ENCODE measurements at regions not wholly inside any gene's neighbourhood (a gene's known extent, or its start where the extent isn't known, plus 50 kb on each side); places are given as distances from the start of the nearest gene placed in this dataset.

- Histone ChIP-seq H3K27me3 (ENCODE audit: control insufficient read depth in 1 of 2, insufficient read depth in 2 of 2, low read length in 2 of 2) (no peaks in the 10 kb centered on the region), H3K4me3 (ENCODE audit: low read depth in 1 of 2, low read length in 2 of 2) (no peak overlapping the region), H3K9me3 (ENCODE audit: low read length) (no peaks in the 10 kb centered on the region), H3K9ac (ENCODE audit: low read length) (no peak overlapping the region), H3K27ac (ENCODE audit: low read depth, low read length) (no peak overlapping the region), H3K4me1 (ENCODE audit: insufficient read depth, low read length) (peaks cover 12% of the 10 kb centered on the region), H3K36me3 (ENCODE audit: insufficient read depth, low read length) (no peaks in the 10 kb centered on the region)
Measured at GRCh38 chr3:102205647-102206046, 229.2 kb upstream of the ZPLD1 start.

- Histone ChIP-seq H3K9me3 (ENCODE audit: low read length) (no peaks in the 10 kb centered on the region), H3K27me3 (ENCODE audit: control insufficient read depth in 1 of 2, insufficient read depth in 2 of 2, low read length in 2 of 2) (no peaks in the 10 kb centered on the region), H3K36me3 (ENCODE audit: insufficient read depth, low read length) (no peaks in the 10 kb centered on the region), H3K4me1 (ENCODE audit: insufficient read depth, low read length) (peaks cover 12% of the 10 kb centered on the region), H3K4me3 (ENCODE audit: low read depth in 1 of 2, low read length in 2 of 2) (peak overlapping the region in 1 of 2 donors; percentile 10), H3K27ac (ENCODE audit: low read depth, low read length) (no peak overlapping the region), H3K9ac (ENCODE audit: low read length) (no peak overlapping the region)
Measured at GRCh38 chr3:102206511-102207031, 228.2 kb upstream of the ZPLD1 start.

GRCh38 chr3:102207151-102207571, 227.7 kb upstream of the ZPLD1 start:
- Histone ChIP-seq H3K4me1 (ENCODE audit: insufficient read depth, low read length) (peaks cover 12% of the 10 kb centered on the region), H3K36me3 (ENCODE audit: insufficient read depth, low read length) (no peaks in the 10 kb centered on the region), H3K4me3 (ENCODE audit: low read depth in 1 of 2, low read length in 2 of 2) (no peak overlapping the region), H3K27me3 (ENCODE audit: control insufficient read depth in 1 of 2, insufficient read depth in 2 of 2, low read length in 2 of 2) (no peaks in the 10 kb centered on the region), H3K27ac (ENCODE audit: low read depth, low read length) (no peak overlapping the region), H3K9ac (ENCODE audit: low read length) (no peak overlapping the region), H3K9me3 (ENCODE audit: low read length) (no peaks in the 10 kb centered on the region)

- H3K4me1 ChIP-seq (ENCODE audit: insufficient read depth, low read length) = no peaks in the 10 kb centered on the region
- H3K9ac ChIP-seq (ENCODE audit: low read length) = no peak overlapping the region
- no peaks in the 10 kb centered on the region for H3K27me3 ChIP-seq (ENCODE audit: control insufficient read depth in 1 of 2, insufficient read depth in 2 of 2, low read length in 2 of 2)
- no peaks in the 10 kb centered on the region for H3K36me3 ChIP-seq (ENCODE audit: insufficient read depth, low read length)
- no peak overlapping the region for H3K4me3 ChIP-seq (ENCODE audit: low read depth in 1 of 2, low read length in 2 of 2)
- no peaks in the 10 kb centered on the region for H3K9me3 ChIP-seq (ENCODE audit: low read length)
- no peak overlapping the region for H3K27ac ChIP-seq (ENCODE audit: low read depth, low read length)
Measured at GRCh38 chr3:102215166-102215565, 219.6 kb upstream of the ZPLD1 start.

GRCh38 chr3:102223132-102223531, 211.7 kb upstream of the ZPLD1 start:
- Histone ChIP-seq H3K27me3 (ENCODE audit: control insufficient read depth in 1 of 2, insufficient read depth in 2 of 2, low read length in 2 of 2) (no peaks in the 10 kb centered on the region), H3K36me3 (ENCODE audit: insufficient read depth, low read length) (no peaks in the 10 kb centered on the region), H3K4me1 (ENCODE audit: insufficient read depth, low read length) (no peaks in the 10 kb centered on the region), H3K4me3 (ENCODE audit: low read depth in 1 of 2, low read length in 2 of 2) (no peak overlapping the region), H3K9ac (ENCODE audit: low read length) (no peak overlapping the region), H3K27ac (ENCODE audit: low read depth, low read length) (no peak overlapping the region), H3K9me3 (ENCODE audit: low read length) (no peaks in the 10 kb centered on the region)

- Histone ChIP-seq H3K36me3 (ENCODE audit: insufficient read depth, low read length) (no peaks in the 10 kb centered on the region), H3K27me3 (ENCODE audit: control insufficient read depth in 1 of 2, insufficient read depth in 2 of 2, low read length in 2 of 2) (no peaks in the 10 kb centered on the region), H3K27ac (ENCODE audit: low read depth, low read length) (no peak overlapping the region), H3K9ac (ENCODE audit: low read length) (no peak overlapping the region), H3K4me1 (ENCODE audit: insufficient read depth, low read length) (no peaks in the 10 kb centered on the region), H3K4me3 (ENCODE audit: low read depth in 1 of 2, low read length in 2 of 2) (no peak overlapping the region), H3K9me3 (ENCODE audit: low read length) (no peaks in the 10 kb centered on the region)
Measured at GRCh38 chr3:102224171-102224570, 210.6 kb upstream of the ZPLD1 start.

- H3K9ac ChIP-seq (ENCODE audit: low read length) = no peak overlapping the region
- no peaks in the 10 kb centered on the region for H3K36me3 ChIP-seq (ENCODE audit: insufficient read depth, low read length)
- H3K27ac ChIP-seq (ENCODE audit: low read depth, low read length) = no peak overlapping the region
- H3K9me3 ChIP-seq (ENCODE audit: low read length) = no peaks in the 10 kb centered on the region
- no peaks in the 10 kb centered on the region for H3K4me1 ChIP-seq (ENCODE audit: insufficient read depth, low read length)
- H3K4me3 ChIP-seq (ENCODE audit: low read depth in 1 of 2, low read length in 2 of 2) = no peak overlapping the region
- H3K27me3 ChIP-seq (ENCODE audit: control insufficient read depth in 1 of 2, insufficient read depth in 2 of 2, low read length in 2 of 2) = no peaks in the 10 kb centered on the region
Measured at GRCh38 chr3:102225005-102225404, 209.8 kb upstream of the ZPLD1 start.

- Histone ChIP-seq H3K4me3 (ENCODE audit: low read depth in 1 of 2, low read length in 2 of 2) (no peak overlapping the region), H3K4me1 (ENCODE audit: insufficient read depth, low read length) (no peaks in the 10 kb centered on the region), H3K9ac (ENCODE audit: low read length) (no peak overlapping the region), H3K9me3 (ENCODE audit: low read length) (no peaks in the 10 kb centered on the region), H3K27me3 (ENCODE audit: control insufficient read depth in 1 of 2, insufficient read depth in 2 of 2, low read length in 2 of 2) (no peaks in the 10 kb centered on the region), H3K36me3 (ENCODE audit: insufficient read depth, low read length) (no peaks in the 10 kb centered on the region), H3K27ac (ENCODE audit: low read depth, low read length) (no peak overlapping the region)
Measured at GRCh38 chr3:102225407-102226132, 209.2 kb upstream of the ZPLD1 start.

- Histone ChIP-seq H3K27ac (ENCODE audit: low read depth, low read length) (no peak overlapping the region), H3K36me3 (ENCODE audit: insufficient read depth, low read length) (no peaks in the 10 kb centered on the region), H3K9ac (ENCODE audit: low read length) (no peak overlapping the region), H3K27me3 (ENCODE audit: control insufficient read depth in 1 of 2, insufficient read depth in 2 of 2, low read length in 2 of 2) (no peaks in the 10 kb centered on the region), H3K4me3 (ENCODE audit: low read depth in 1 of 2, low read length in 2 of 2) (no peak overlapping the region), H3K9me3 (ENCODE audit: low read length) (no peaks in the 10 kb centered on the region), H3K4me1 (ENCODE audit: insufficient read depth, low read length) (no peaks in the 10 kb centered on the region)
Measured at GRCh38 chr3:102226463-102226862, 208.4 kb upstream of the ZPLD1 start.

GRCh38 chr3:102229062-102229655, 205.7 kb upstream of the ZPLD1 start:
- no peak overlapping the region for H3K27ac ChIP-seq (ENCODE audit: low read depth, low read length)
- no peaks in the 10 kb centered on the region for H3K4me1 ChIP-seq (ENCODE audit: insufficient read depth, low read length)
- H3K4me3 ChIP-seq (ENCODE audit: low read depth in 1 of 2, low read length in 2 of 2) = no peak overlapping the region
- no peaks in the 10 kb centered on the region for H3K36me3 ChIP-seq (ENCODE audit: insufficient read depth, low read length)
- no peak overlapping the region for H3K9ac ChIP-seq (ENCODE audit: low read length)
- no peaks in the 10 kb centered on the region for H3K27me3 ChIP-seq (ENCODE audit: control insufficient read depth in 1 of 2, insufficient read depth in 2 of 2, low read length in 2 of 2)
- H3K9me3 ChIP-seq (ENCODE audit: low read length) = no peaks in the 10 kb centered on the region

GRCh38 chr3:102230057-102230456, 204.8 kb upstream of the ZPLD1 start:
- no peak overlapping the region for H3K4me3 ChIP-seq (ENCODE audit: low read depth in 1 of 2, low read length in 2 of 2)
- H3K9me3 ChIP-seq (ENCODE audit: low read length) = no peaks in the 10 kb centered on the region
- H3K27ac ChIP-seq (ENCODE audit: low read depth, low read length) = no peak overlapping the region
- H3K9ac ChIP-seq (ENCODE audit: low read length) = no peak overlapping the region
- no peaks in the 10 kb centered on the region for H3K4me1 ChIP-seq (ENCODE audit: insufficient read depth, low read length)
- H3K36me3 ChIP-seq (ENCODE audit: insufficient read depth, low read length) = no peaks in the 10 kb centered on the region
- H3K27me3 ChIP-seq (ENCODE audit: control insufficient read depth in 1 of 2, insufficient read depth in 2 of 2, low read length in 2 of 2) = no peaks in the 10 kb centered on the region

GRCh38 chr3:102233881-102234280, 200.9 kb upstream of the ZPLD1 start:
- Histone ChIP-seq H3K27me3 (ENCODE audit: control insufficient read depth in 1 of 2, insufficient read depth in 2 of 2, low read length in 2 of 2) (no peaks in the 10 kb centered on the region), H3K9me3 (ENCODE audit: low read length) (no peaks in the 10 kb centered on the region), H3K36me3 (ENCODE audit: insufficient read depth, low read length) (no peaks in the 10 kb centered on the region), H3K27ac (ENCODE audit: low read depth, low read length) (no peak overlapping the region), H3K4me1 (ENCODE audit: insufficient read depth, low read length) (no peaks in the 10 kb centered on the region), H3K4me3 (ENCODE audit: low read depth in 1 of 2, low read length in 2 of 2) (no peak overlapping the region), H3K9ac (ENCODE audit: low read length) (no peak overlapping the region)
